Inflammatory macrophage treated with lipopolysaccharide for 4 hours (primary cell): ENCODE measurements at regions not wholly inside any gene's neighbourhood (a gene's known extent, or its start where the extent isn't known, plus 50 kb on each side); places are given as distances from the start of the nearest gene placed in this dataset.
A peak's percentile ranks its signal among the peaks of the same experiment; 100 is the strongest.

Source experiments
- DNase-seq: peaks from one replicate; pipeline ENCODE4 v3.0.0-alpha.2; 2020

DNA sequence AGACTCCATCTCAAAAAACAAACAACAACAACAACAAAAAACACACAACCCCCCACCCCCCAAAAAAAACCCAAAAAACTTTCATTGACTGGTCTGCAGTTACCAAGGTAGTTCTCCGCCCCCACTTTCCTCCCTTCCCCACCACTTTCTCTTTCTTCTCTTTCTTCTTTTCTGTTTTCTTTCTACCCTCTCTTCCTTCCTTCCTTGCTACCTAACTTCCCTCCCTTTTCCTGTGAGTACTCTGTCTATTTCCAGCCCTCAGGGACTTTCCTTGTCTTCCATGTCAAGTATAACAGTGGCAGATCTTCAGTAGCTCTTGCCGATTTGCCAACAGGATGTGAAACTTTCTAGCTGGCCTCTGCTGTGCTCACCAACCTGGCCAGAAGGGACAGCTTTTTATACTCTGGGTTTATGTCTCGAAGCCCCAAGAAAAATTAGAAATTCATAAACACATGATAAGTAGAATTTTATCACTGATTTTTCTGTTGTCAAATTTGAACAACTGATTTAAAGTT is 399.5 kb downstream of the QKI start:
- no peak for DNase-seq

DNA sequence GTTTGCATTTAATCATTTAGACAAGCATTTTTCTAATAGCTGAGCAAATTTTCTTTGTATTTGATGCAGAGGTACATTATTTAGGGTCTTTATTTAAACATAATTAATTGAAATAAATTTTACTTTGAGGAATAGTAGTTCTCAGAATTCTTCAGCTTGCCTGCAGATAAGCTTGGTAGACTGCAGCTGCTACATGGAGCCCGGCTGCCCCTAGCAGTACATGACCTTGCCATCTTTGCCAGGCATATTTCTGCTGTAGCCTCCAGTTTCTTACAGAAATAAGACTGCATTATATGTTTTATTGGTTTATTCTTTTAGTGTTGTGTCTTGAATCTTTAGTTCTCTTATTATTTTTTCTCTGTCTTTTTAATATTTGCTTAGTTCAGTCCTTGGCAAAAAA is 396.8 kb downstream of the QKI start:
- no peak for DNase-seq

GRCh38 chr6:163809364-163809763 is 394.8 kb downstream of the QKI start:
- no peak for DNase-seq

DNA sequence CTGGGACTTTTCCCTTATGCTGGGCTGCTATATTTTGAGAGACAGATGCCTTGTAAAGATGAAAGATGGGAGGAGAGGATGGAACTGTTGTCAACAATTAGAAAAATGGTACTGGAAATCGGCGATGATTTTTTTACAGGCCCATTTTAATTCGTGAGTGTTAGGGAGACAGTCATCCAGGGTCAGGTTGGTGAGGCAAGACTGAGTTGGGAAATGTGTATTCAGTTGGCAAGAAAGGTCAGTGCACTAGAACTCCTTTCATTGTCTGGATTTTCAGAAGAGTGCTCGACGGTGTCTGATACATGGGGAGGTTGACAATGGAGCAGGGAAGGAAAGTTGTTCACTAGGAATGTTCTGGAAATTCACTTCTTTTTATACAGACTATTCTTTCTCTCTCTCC is 394.4 kb downstream of the QKI start:
- DNase-seq: no peak

GRCh38 chr6:163808231-163808630 is 393.7 kb downstream of the QKI start:
- no peak for DNase-seq

DNA sequence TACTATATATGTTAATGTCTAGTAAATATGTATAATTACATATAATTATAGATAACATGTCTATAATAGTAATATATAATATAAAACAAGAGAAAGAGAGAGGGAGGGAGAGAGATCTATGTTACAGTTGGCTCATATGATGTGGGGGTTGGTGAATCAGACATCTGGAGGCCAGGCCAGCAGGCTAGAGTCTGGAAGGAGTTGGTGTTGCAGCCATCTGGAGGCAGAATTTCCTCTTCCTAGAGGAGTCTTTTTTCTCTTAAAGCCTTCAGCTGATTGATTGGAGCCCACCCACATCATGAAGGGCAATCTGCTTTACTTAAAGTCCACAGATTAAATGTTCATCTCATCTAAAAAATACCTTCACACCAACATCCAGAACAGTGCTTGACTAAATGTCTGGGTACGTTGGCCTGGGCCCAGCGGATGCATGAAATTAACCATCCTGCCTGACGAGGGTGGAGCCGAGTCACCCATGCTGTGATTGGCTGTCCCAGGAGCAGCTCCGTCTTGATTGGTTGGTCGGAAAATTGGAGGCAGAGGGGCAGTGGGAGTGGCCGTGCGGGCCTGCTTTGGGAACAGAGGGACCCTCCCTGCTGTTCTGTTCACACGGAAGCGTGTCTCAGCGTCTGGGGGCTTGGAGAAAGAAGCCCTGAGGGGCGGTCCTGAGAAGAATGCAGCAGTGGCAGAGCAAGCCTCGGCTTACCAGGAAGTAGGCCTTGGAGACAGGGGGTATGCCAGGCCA is 392.4 kb downstream of the QKI start:
- DNase-seq: no peak

- DNase-seq: no peak
Observed at GRCh38 chr6:163804991-163805390, 390.5 kb downstream of the QKI start.

DNA sequence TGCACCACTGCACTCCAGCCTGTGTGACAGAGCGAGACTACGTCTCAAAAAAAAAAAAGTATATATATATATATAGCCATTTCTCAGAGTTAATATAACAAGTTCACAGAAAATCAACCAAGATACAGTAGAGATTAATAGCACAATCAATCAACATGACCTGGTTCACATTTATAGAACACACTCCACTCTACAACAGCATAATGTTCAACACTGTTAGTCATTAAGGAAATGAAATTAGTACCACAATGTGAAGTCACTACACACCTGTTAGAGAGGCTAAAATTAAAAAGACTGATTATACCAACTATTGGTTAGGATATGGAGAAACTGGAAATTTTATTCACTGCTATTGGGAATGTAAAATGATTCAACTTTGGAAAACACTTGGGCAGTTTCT is 387.7 kb downstream of the QKI start:
- DNase-seq: no peak

GRCh38 chr6:163797296-163797845 is 382.9 kb downstream of the QKI start:
- DNase-seq: no peak

DNA sequence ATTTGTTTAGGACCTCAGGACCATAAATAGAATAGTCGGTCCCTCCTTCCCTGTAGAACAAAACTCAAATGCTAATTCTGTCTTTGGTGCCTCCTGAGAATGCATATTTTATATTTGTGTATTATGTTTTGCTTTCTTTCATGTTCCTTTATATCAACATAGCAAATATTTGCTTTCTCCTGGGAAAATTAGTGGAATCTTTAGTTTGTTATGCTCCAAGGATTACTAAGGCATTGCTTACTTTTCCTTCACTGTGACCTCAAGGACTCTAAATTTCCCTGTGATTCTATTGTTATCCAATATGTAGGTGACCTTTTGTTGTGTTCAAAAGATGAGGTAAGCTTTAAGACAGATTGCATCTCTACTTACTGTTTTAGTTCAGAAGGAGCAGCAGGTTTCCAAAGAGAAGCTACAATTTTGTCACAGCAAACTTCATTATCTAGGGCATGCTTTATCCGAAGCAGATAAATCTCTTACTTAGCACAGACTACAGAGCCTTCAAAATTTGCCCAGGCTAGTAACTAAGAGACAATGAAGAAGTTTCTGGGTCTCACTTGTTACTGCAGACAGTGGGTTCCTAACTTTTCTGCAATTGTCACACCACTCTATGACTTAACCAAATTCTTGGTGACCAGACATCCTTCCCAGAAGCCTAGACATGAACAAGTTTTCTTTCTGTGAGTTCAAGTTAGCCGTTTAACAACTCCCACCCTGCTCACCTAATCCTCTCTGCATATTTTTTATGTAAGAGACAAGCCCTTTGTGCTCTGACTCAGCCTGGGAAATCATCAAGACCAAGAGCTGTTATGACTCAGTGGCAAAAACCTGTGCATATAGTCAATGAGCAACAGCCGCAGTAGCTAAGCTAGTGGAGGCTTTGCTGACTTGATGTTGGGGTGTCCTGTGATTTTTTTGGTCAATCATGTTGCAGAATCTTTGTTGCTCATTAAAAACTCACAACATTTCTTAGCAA is 378.8 kb downstream of the QKI start:
- no peak for DNase-seq

DNA sequence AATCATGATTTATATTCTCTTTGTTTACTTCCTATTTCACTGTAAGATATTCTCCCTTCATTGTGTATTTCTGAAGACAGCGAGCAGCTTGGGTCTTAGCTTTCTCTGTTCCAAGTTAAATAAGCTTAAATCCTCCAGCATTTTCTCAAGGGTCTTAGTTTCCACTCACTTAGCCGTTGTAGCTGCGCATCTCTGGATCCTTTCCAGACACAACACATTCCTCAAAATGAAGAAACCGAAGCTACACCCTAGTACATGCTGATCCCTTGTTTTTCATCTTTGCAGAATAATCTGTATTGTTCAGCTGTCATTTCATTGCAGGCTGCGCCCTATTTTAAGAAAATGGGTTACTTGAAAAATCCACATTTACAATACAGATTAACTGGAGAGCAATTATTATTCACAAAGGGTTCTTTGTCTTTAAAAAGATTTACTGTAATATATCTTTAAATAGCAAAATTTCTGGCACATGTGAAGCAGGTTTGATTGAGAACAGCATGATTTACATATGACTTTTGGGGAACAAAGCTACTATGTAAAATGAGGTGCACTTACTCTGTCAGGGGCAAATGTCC is 375.8 kb downstream of the QKI start:
- DNase-seq: no peak

GRCh38 chr6:163789199-163789810 is 374.8 kb downstream of the QKI start:
- peak; percentile 33 for DNase-seq

DNA sequence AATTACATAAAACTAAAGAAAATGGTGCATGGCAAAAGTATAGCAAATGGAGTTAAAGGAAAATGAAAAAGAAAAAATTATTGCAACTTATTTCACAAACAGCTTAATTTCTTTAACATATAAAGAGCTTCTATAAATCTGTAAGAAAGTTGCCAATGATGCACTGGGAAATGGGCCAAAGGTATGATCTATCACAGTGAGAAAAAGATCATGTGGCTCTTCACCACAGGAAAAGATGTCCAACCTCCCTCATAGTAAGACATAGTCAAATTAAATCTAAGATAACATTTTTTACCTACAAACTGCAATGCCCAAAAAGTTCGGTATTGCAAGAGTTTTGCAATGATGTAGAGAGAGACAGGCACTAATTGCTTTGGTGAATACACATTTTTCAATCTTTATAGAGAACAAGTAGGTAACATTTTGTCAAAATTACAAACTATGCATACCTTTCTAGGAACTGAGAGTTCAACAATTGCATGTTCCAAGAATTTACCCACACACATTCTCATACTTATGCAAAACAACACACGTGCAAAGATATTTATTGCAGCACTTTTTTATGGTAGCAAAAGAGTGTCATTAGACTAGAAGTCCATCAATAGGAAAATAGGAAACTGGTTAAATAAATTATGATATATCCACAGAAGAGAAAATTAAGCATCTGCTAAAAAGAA is 372.6 kb downstream of the QKI start:
- DNase-seq: no peak

GRCh38 chr6:163782436-163783003 is 368.0 kb downstream of the QKI start:
- peak; percentile 47 for DNase-seq

GRCh38 chr6:163780994-163781393 is 366.5 kb downstream of the QKI start:
- DNase-seq: no peak

DNA sequence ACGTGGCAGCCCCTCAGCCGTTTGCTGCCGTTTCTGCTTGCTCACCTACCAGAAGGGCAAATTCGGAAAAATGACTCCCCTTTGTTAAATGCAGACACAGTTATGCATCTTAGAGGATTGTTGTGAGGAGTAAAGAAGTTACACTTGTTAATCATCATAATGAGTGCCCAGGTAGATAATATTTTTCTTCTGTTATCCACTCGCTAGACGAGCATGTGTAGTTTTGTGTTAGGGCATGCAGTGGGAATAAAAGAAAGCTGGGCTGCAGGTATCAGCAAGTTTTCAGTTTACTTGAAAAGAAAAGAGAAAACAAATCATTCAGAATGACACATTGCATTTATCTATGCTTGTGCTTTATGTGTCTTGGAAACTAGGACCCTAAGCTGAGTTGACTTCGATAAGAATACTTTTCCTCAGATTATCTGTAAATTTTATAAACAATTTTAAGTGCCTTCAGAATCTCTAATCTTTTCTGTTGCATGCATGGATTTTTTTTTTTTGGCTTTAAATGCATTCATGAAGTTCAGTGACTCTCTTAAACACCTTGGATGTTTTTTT is 365.3 kb downstream of the QKI start:
- no peak for DNase-seq

DNA sequence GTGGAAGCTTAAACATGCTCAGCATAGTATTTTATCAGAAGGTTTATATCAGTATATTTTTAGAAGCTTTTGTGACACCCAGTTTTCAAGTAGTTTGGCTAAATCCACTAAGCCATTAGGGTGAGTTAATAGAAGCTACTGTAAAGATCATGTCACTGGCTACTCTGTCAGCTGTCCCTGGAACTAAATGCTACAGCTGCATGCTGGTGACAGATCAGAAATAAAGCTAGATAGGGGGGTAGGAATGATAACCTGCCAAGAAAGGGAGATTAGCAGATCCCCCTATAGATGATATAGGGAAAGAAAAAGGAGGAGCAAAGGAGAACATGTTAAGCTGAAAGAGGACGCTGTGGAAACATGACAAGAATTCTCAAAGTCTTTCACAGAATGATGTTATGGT is 363.2 kb downstream of the QKI start:
- no peak for DNase-seq

GRCh38 chr6:163776906-163777686 is 362.6 kb downstream of the QKI start:
- DNase-seq: no peak

DNA sequence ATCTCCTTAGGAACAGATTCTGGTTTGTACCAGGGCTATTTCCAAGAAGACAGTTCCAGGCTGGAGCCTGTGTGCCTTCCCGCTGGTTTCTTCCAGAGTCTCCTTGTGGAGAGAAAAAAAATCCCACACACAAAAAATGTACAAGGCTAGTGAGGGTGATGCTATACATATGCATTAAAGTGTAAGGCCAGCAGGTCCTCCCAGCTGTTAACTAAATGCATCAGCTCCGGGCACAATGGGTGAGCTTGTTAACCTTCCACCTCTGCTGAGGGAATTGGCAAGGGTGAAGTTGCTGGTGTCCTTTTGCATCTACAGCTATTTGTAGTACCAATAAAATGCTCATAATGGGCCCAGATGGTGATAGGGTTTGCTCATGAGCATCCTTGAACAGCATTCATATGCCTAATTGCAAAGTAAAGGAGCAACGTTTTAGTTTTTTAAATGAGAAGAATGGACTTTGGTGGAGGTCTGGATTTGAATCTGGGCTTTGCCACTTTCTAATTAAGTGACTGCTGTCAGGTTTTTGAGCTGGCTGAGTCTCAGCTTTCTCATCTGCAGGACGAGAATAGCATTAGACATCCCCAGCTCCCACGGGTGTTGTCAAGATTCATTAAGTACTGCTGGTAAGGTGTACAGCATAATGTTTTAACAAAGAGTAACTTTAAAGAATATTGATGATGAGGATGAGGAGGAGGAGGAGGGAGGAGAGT is 361.8 kb downstream of the QKI start:
- DNase-seq: no peak

- no peak for DNase-seq
Observed at GRCh38 chr6:163775313-163775712, 360.8 kb downstream of the QKI start.
